ENCODE measurements at regions not wholly inside any gene's neighbourhood (a gene's known extent, or its start where the extent isn't known, plus 50 kb on each side); places are given as distances from the start of the nearest gene placed in this dataset.

GRCh38 chr6:11391934-11392777, 145.4 kb upstream of the TMEM170B start:
- no peaks in the 10 kb centered on the region for H3K27me3 Mint-ChIP-seq
- peaks cover 12% of the 10 kb centered on the region for H3K4me1 Mint-ChIP-seq (ENCODE audit: unreplicated experiment)
- H3K36me3 Mint-ChIP-seq, result peaks cover 3% of the 10 kb centered on the region
- peak overlapping the region; percentile 19 for H3K4me3 Mint-ChIP-seq
- peaks cover 14% of the 10 kb centered on the region for H3K9me3 Mint-ChIP-seq
- H3K27ac Mint-ChIP-seq, result peak overlapping the region; percentile 84
- DNase-seq (ENCODE audit: extremely low spot score, unreplicated experiment), result no peak
- TF ChIP-seq CTCF (conservative IDR thresholded peaks at IDR 0.05), result no peak

- peaks cover 6% of the 10 kb centered on the region for H3K9me3 Mint-ChIP-seq
- peaks cover 3% of the 10 kb centered on the region for H3K36me3 Mint-ChIP-seq
- H3K4me3 Mint-ChIP-seq, result no peak overlapping the region
- no peak overlapping the region for H3K27ac Mint-ChIP-seq
- peaks cover 17% of the 10 kb centered on the region for H3K4me1 Mint-ChIP-seq (ENCODE audit: unreplicated experiment)
- no peaks in the 10 kb centered on the region for H3K27me3 Mint-ChIP-seq
- TF ChIP-seq CTCF (conservative IDR thresholded peaks at IDR 0.05), result no peak
- DNase-seq (ENCODE audit: extremely low spot score, unreplicated experiment), result no peak
These were observed 147.6 kb upstream of the TMEM170B start for GRCh38 chr6:11389977-11390376.

GRCh38 chr6:11388983-11389944, 148.3 kb upstream of the TMEM170B start:
- H3K4me3 Mint-ChIP-seq, result no peak overlapping the region
- peaks cover 6% of the 10 kb centered on the region for H3K9me3 Mint-ChIP-seq
- H3K27ac Mint-ChIP-seq, result no peak overlapping the region
- no peak for DNase-seq (ENCODE audit: extremely low spot score, unreplicated experiment)
- no peak for TF ChIP-seq CTCF (conservative IDR thresholded peaks at IDR 0.05)
- peaks cover 3% of the 10 kb centered on the region for H3K36me3 Mint-ChIP-seq
- H3K4me1 Mint-ChIP-seq (ENCODE audit: unreplicated experiment), result peaks cover 11% of the 10 kb centered on the region
- no peaks in the 10 kb centered on the region for H3K27me3 Mint-ChIP-seq

- H3K27me3 Mint-ChIP-seq, result no peaks in the 10 kb centered on the region
- peaks cover 5% of the 10 kb centered on the region for H3K4me1 Mint-ChIP-seq (ENCODE audit: unreplicated experiment)
- no peak overlapping the region for H3K27ac Mint-ChIP-seq
- peaks cover 3% of the 10 kb centered on the region for H3K36me3 Mint-ChIP-seq
- no peak overlapping the region for H3K4me3 Mint-ChIP-seq
- no peak for TF ChIP-seq CTCF (conservative IDR thresholded peaks at IDR 0.05)
- no peak for DNase-seq (ENCODE audit: extremely low spot score, unreplicated experiment)
- peaks cover 3% of the 10 kb centered on the region for H3K9me3 Mint-ChIP-seq
These were observed 149.7 kb upstream of the TMEM170B start for GRCh38 chr6:11387707-11388430.

- DNase-seq (ENCODE audit: extremely low spot score, unreplicated experiment), result no peak
- no peak for TF ChIP-seq CTCF (conservative IDR thresholded peaks at IDR 0.05)
- peaks cover 5% of the 10 kb centered on the region for H3K4me1 Mint-ChIP-seq (ENCODE audit: unreplicated experiment)
- H3K27ac Mint-ChIP-seq, result no peak overlapping the region
- no peaks in the 10 kb centered on the region for H3K36me3 Mint-ChIP-seq
- H3K27me3 Mint-ChIP-seq, result no peaks in the 10 kb centered on the region
- H3K9me3 Mint-ChIP-seq, result no peaks in the 10 kb centered on the region
- no peak overlapping the region for H3K4me3 Mint-ChIP-seq
These were observed 150.8 kb upstream of the TMEM170B start for GRCh38 chr6:11386726-11387125.
